ENCODE measurements at regions not wholly inside any gene's neighbourhood (a gene's known extent, or its start where the extent isn't known, plus 50 kb on each side); places are given as distances from the start of the nearest gene placed in this dataset.

GRCh38 chr2:240211598-240212424 lies 71.4 kb upstream of the OTOS start:
- no peak overlapping the region for H3K9ac ChIP-seq
- no peak overlapping the region for H3K27ac ChIP-seq
- no peaks in the 10 kb centered on the region for H3K27me3 ChIP-seq (ENCODE audit: control insufficient read depth, insufficient read depth, low read length)
- no peaks in the 10 kb centered on the region for H3K9me3 ChIP-seq (ENCODE audit: control insufficient read depth, low read length)
- H3K36me3 ChIP-seq (ENCODE audit: control insufficient read depth, insufficient read depth, low read length), result no peaks in the 10 kb centered on the region
- no peak overlapping the region for H3K4me3 ChIP-seq (ENCODE audit: low read depth, low read length)
- TF ChIP-seq, protein P1, sequence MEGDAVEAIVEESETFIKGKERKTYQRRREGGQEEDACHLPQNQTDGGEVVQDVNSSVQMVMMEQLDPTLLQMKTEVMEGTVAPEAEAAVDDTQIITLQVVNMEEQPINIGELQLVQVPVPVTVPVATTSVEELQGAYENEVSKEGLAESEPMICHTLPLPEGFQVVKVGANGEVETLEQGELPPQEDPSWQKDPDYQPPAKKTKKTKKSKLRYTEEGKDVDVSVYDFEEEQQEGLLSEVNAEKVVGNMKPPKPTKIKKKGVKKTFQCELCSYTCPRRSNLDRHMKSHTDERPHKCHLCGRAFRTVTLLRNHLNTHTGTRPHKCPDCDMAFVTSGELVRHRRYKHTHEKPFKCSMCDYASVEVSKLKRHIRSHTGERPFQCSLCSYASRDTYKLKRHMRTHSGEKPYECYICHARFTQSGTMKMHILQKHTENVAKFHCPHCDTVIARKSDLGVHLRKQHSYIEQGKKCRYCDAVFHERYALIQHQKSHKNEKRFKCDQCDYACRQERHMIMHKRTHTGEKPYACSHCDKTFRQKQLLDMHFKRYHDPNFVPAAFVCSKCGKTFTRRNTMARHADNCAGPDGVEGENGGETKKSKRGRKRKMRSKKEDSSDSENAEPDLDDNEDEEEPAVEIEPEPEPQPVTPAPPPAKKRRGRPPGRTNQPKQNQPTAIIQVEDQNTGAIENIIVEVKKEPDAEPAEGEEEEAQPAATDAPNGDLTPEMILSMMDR (IDR thresholded peaks at IDR 0.05), result no peak
- H3K79me2 ChIP-seq, result no peaks in the 10 kb centered on the region
- no peaks in the 10 kb centered on the region for H3K4me1 ChIP-seq
- H2AFZ ChIP-seq, result no peak overlapping the region
- no peak overlapping the region for H3K4me2 ChIP-seq (ENCODE audit: low read length)

- no peaks in the 10 kb centered on the region for H3K79me2 ChIP-seq
- no peaks in the 10 kb centered on the region for H3K9me3 ChIP-seq (ENCODE audit: control insufficient read depth, low read length)
- H3K4me2 ChIP-seq (ENCODE audit: low read length), result no peak overlapping the region
- no peaks in the 10 kb centered on the region for H3K27me3 ChIP-seq (ENCODE audit: control insufficient read depth, insufficient read depth, low read length)
- no peaks in the 10 kb centered on the region for H3K4me1 ChIP-seq
- no peak overlapping the region for H3K4me3 ChIP-seq (ENCODE audit: low read depth, low read length)
- H3K27ac ChIP-seq, result no peak overlapping the region
- no peak overlapping the region for H3K9ac ChIP-seq
- no peak overlapping the region for H2AFZ ChIP-seq
- TF ChIP-seq, protein P1 (IDR thresholded peaks at IDR 0.05), result no peak
- H3K36me3 ChIP-seq (ENCODE audit: control insufficient read depth, insufficient read depth, low read length), result no peaks in the 10 kb centered on the region
Measured at GRCh38 chr2:240212425-240213225, 72.2 kb upstream of the OTOS start.

DNA sequence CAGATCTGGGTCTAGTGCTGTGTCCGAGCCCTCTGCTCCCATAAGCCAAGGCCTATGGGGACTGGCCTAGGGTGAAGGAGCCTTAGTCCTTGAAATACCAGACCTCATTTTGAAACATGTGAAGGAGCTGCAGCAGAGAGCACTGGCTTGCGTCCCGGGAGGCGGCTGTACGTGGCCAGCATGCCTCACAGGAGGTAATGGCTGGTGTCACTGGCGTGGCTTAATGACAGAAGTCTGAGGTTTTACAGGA lies 72.7 kb upstream of the OTOS start:
- Histone ChIP-seq H3K79me2 (no peaks in the 10 kb centered on the region), H3K27ac (no peak overlapping the region), H3K4me1 (no peaks in the 10 kb centered on the region), H3K27me3 (ENCODE audit: control insufficient read depth, insufficient read depth, low read length) (no peaks in the 10 kb centered on the region), H3K9ac (no peak overlapping the region), H3K36me3 (ENCODE audit: control insufficient read depth, insufficient read depth, low read length) (no peaks in the 10 kb centered on the region), H3K4me3 (ENCODE audit: low read depth, low read length) (no peak overlapping the region), H3K9me3 (ENCODE audit: control insufficient read depth, low read length) (no peaks in the 10 kb centered on the region), H3K4me2 (ENCODE audit: low read length) (no peak overlapping the region), H2AFZ (no peak overlapping the region)
- TF ChIP-seq, protein P1 (IDR thresholded peaks at IDR 0.05), result no peak

- TF ChIP-seq, protein P1 (IDR thresholded peaks at IDR 0.05), result no peak
- Histone ChIP-seq H3K27ac (no peak overlapping the region), H3K4me3 (ENCODE audit: low read depth, low read length) (no peak overlapping the region), H3K36me3 (ENCODE audit: control insufficient read depth, insufficient read depth, low read length) (no peaks in the 10 kb centered on the region), H3K4me1 (no peaks in the 10 kb centered on the region), H3K27me3 (ENCODE audit: control insufficient read depth, insufficient read depth, low read length) (no peaks in the 10 kb centered on the region), H3K9ac (no peak overlapping the region), H3K9me3 (ENCODE audit: control insufficient read depth, low read length) (no peaks in the 10 kb centered on the region), H3K79me2 (no peaks in the 10 kb centered on the region), H2AFZ (no peak overlapping the region), H3K4me2 (ENCODE audit: low read length) (no peak overlapping the region)
Measured at GRCh38 chr2:240213476-240214421, 73.3 kb upstream of the OTOS start.
